NCI-H1417 treated with DMSO at 0.1 percent for 48 hours (cell line): ENCODE measurements at regions not wholly inside any gene's neighbourhood (a gene's known extent, or its start where the extent isn't known, plus 50 kb on each side); places are given as distances from the start of the nearest gene placed in this dataset.

Source experiments
- DNase-seq: peaks from one replicate; lab custom pipeline; 2025; lab: John Stamatoyannopoulos, UW

- no peak for DNase-seq
Measured at GRCh38 chr2:235141411-235142128, 189.8 kb downstream of the SH3BP4 start.

GRCh38 chr2:235142601-235143000, 190.8 kb downstream of the SH3BP4 start:
- DNase-seq, result no peak

GRCh38 chr2:235143789-235144188, 192.0 kb downstream of the SH3BP4 start:
- DNase-seq, result no peak

GRCh38 chr2:235144291-235144690, 192.5 kb downstream of the SH3BP4 start:
- DNase-seq, result no peak

GRCh38 chr2:235146206-235146605, 194.4 kb downstream of the SH3BP4 start:
- no peak for DNase-seq

- no peak for DNase-seq
Measured at GRCh38 chr2:235146871-235147565, 195.2 kb downstream of the SH3BP4 start.

- DNase-seq, result no peak
Measured at GRCh38 chr2:235148201-235149170, 196.7 kb downstream of the SH3BP4 start.

- no peak for DNase-seq
Measured at GRCh38 chr2:235149240-235149659, 197.4 kb downstream of the SH3BP4 start.

GRCh38 chr2:235149736-235150135, 197.9 kb downstream of the SH3BP4 start:
- no peak for DNase-seq

- no peak for DNase-seq
Measured at GRCh38 chr2:235151152-235151551, 199.3 kb downstream of the SH3BP4 start.

GRCh38 chr2:235155163-235155562, 203.3 kb downstream of the SH3BP4 start:
- no peak for DNase-seq

GRCh38 chr2:235156055-235156454, 204.2 kb downstream of the SH3BP4 start:
- no peak for DNase-seq

- DNase-seq, result no peak
Measured at GRCh38 chr2:235157746-235158482, 206.1 kb downstream of the SH3BP4 start.

- no peak for DNase-seq
Measured at GRCh38 chr2:235160281-235160810, 208.5 kb downstream of the SH3BP4 start.

GRCh38 chr2:235161565-235161964, 209.7 kb downstream of the SH3BP4 start:
- no peak for DNase-seq

- no peak for DNase-seq
Measured at GRCh38 chr2:235162082-235162836, 210.4 kb downstream of the SH3BP4 start.

GRCh38 chr2:235162837-235163197, 211.0 kb downstream of the SH3BP4 start:
- DNase-seq, result no peak

GRCh38 chr2:235165136-235165535, 213.3 kb downstream of the SH3BP4 start:
- no peak for DNase-seq

GRCh38 chr2:235165631-235166030, 213.8 kb downstream of the SH3BP4 start:
- no peak for DNase-seq

- no peak for DNase-seq
Measured at GRCh38 chr2:235168174-235168979, 216.6 kb downstream of the SH3BP4 start.
